GM12872 (cell line): ENCODE measurements at regions not wholly inside any gene's neighbourhood (a gene's known extent, or its start where the extent isn't known, plus 50 kb on each side); places are given as distances from the start of the nearest gene placed in this dataset.

Source experiments
- TF ChIP-seq, protein P1 (sequence below): IDR thresholded peaks from 3 replicates; pipeline ENCODE4 v1.5.1; 2011; ENCODE audit warnings: low read depth, mild to moderate bottlenecking, low read length, moderate library complexity; ENCODE audit not compliant: insufficient read depth

- TF ChIP-seq, protein P1, sequence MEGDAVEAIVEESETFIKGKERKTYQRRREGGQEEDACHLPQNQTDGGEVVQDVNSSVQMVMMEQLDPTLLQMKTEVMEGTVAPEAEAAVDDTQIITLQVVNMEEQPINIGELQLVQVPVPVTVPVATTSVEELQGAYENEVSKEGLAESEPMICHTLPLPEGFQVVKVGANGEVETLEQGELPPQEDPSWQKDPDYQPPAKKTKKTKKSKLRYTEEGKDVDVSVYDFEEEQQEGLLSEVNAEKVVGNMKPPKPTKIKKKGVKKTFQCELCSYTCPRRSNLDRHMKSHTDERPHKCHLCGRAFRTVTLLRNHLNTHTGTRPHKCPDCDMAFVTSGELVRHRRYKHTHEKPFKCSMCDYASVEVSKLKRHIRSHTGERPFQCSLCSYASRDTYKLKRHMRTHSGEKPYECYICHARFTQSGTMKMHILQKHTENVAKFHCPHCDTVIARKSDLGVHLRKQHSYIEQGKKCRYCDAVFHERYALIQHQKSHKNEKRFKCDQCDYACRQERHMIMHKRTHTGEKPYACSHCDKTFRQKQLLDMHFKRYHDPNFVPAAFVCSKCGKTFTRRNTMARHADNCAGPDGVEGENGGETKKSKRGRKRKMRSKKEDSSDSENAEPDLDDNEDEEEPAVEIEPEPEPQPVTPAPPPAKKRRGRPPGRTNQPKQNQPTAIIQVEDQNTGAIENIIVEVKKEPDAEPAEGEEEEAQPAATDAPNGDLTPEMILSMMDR = no peak
These were observed 176.2 kb upstream of the SHH start for GRCh38 chr7:155988416-155988815.

DNA sequence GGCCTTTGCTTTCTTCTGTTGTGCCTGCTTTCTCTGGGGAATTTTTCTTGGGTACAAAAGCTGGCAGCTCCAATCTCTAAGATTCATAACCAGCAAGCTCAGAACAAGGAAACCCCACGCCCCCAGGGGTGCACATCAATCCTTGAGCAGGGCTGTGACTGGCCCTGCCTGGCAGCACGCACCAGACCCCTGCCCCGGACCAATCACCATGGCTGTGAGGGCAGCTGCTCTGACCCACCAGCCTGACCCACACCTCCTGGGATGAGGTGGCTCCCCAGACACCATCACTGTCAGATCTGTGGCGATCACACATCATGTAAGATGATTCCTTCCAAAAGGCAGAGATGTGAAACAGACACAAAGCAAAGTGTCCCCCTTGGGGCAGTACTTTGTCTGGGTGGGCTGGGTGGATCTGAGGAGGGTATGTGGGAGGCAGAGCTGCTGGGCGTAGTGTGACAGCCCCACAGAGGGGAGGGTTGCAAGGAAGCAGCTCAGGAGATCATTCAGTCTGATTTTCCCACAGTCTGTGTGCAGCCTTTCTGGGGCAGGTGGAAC is 175.5 kb upstream of the SHH start:
- TF ChIP-seq, protein P1 = no peak

- TF ChIP-seq, protein P1 = no peak
These were observed 174.4 kb upstream of the SHH start for GRCh38 chr7:155986497-155987160.

DNA sequence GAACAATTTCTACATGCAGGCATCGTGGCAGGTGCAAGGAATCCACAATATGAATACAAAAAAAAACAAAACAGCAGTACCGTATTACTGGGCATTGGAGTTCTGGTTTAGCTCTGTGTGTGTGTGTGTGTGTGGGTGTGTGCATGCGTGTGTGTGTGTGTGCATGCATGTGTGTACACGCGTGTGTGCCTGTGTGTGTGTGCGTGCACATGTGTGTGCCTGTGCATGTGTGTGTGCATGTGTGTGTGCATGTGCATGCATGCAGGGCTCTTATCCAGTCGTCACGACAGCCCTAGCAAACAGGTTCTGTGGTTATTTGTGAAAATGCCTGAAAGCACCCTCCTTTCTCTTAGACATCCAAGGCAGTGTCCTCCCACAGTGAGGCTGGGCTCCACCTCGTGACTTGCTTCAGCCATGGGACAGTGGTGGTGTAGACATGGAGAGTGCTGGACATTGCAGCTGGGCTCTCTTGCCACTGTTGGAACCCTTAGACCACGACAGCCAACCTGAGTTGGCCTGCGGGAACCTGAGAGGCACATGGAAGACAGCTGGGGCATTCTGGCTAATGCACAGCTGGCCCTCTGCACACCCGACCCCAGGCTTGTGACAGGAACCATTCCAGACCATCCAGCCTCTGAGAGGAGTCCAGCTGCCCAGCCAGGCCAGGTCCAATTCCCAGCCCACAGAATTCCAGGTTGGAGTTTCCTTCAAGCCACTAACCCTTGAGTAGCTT is 173.4 kb upstream of the SHH start:
- TF ChIP-seq, protein P1 = no peak

- TF ChIP-seq, protein P1 = no peak
These were observed 172.5 kb upstream of the SHH start for GRCh38 chr7:155984609-155985405.

- TF ChIP-seq, protein P1 = no peak
These were observed 171.8 kb upstream of the SHH start for GRCh38 chr7:155984028-155984580.
